K562 (cell line): ENCODE measurements at regions not wholly inside any gene's neighbourhood (a gene's known extent, or its start where the extent isn't known, plus 50 kb on each side); places are given as distances from the start of the nearest gene placed in this dataset.

Experiments
- ATAC-seq: fragments of 200-7000 bp; cut with Tn5 transposase; 3 replicates; pipeline ENCODE4 v1.9.1; 2020; ENCODE audit warnings: moderate library complexity
- BruUV-seq: library from RNA; stranded (reverse); fragments of 400-500 nt; replicated peaks from 2 replicates; lab custom pipeline; 2021; lab: Mats Ljungman, UMichigan
- CTCF ChIA-PET: fragments of 300-600 bp; formaldehyde crosslinking; extraction: SDS; loops from one replicate; lab custom pipeline; 2021; ENCODE audit warnings: low intra/inter-chr PET ratio; lab: Yijun Ruan, JAX
- POLR2A ChIA-PET: fragments of 300-600, 350-650 bp; sonication (Branson Sonifier 250); formaldehyde crosslinking; extraction: SDS; loops from one replicate; lab custom pipeline; 2021; ENCODE audit warnings: antibody characterized with exemption, inconsistent platforms; lab: Yijun Ruan, JAX
- DNase-seq, 4 experiments: peaks; one replicate each; pipeline versions ENCODE4 v3.0.0 to v3.0.0-alpha.2; 2011 to 2018; ENCODE audit warnings: low spot score in 3 of 4, mixed read lengths in 3 of 4; ENCODE audit errors: extremely low read depth in 1 of 4
- FAIRE-seq: peaks from 2 replicates; lab custom pipeline; 2011; peaks lifted over from hg19 to GRCh38; lab: Jason Lieb, UNC
- H2AFZ ChIP-seq: 2 replicates; pipeline ENCODE4 v1.6.0; 2011; ENCODE audit warnings: low read depth, low read length, control low read depth, inconsistent platforms
- H3K27ac ChIP-seq: fragments of 200-600 bp; 3 replicates; pipeline ENCODE4 v1.8.0; 2011; ENCODE audit warnings: low read depth, mild to moderate bottlenecking, control low read depth, inconsistent platforms, low read length, moderate library complexity, mixed read lengths; ENCODE audit errors: extremely low read depth
- H3K27me3 ChIP-seq, 2 experiments: fragments of 300-600 bp in 1 of 2; 2 replicates in 1 of 2; 3 replicates in 1 of 2; pipeline versions ENCODE4 v1.6.0 to v1.8.0; 2011; ENCODE audit warnings: inconsistent platforms in 2 of 2, low read length in 2 of 2, mild to moderate bottlenecking in 1 of 2, mixed read lengths in 1 of 2, moderate library complexity in 1 of 2; ENCODE audit not compliant: control insufficient read depth in 2 of 2, insufficient read depth in 2 of 2
- H3K36me3 ChIP-seq: fragments of 300-600 bp; 3 replicates; pipeline ENCODE4 v1.8.0; 2011; ENCODE audit warnings: mild to moderate bottlenecking, low read length, inconsistent platforms; ENCODE audit not compliant: control insufficient read depth, insufficient read depth
- H3K4me1 ChIP-seq, 2 experiments: fragments of 200-600 bp in 1 of 2; replicated peaks in 1 of 2; 2 replicates in 1 of 2; 3 replicates in 1 of 2; pipeline versions ENCODE4 v1.5.1 to v1.8.0; 2011; ENCODE audit warnings: inconsistent platforms in 2 of 2, low read length in 2 of 2, mild to moderate bottlenecking in 1 of 2, mixed read lengths in 1 of 2, moderate library complexity in 1 of 2; ENCODE audit not compliant: control insufficient read depth in 2 of 2, insufficient read depth in 2 of 2
- H3K4me2 ChIP-seq: 2 replicates; pipeline ENCODE4 v1.6.1; 2011; ENCODE audit warnings: low read length, control low read depth, inconsistent platforms, mixed read lengths; ENCODE audit not compliant: insufficient read depth
- H3K4me3 ChIP-seq: fragments of 200-600 bp; sonication (generic), shearing (Covaris generic); 2 replicates; pipeline ENCODE4 v1.5.1; 2016; ENCODE audit warnings: control low read depth, inconsistent platforms
- H3K79me2 ChIP-seq: fragments of 200-600 bp; 3 replicates; pipeline ENCODE4 v1.8.0; 2011; ENCODE audit warnings: low read length, inconsistent platforms; ENCODE audit not compliant: control insufficient read depth, insufficient read depth
- H3K9ac ChIP-seq, 2 experiments: 2 replicates each; pipeline versions ENCODE4 v1.6.0 to v1.6.1; 2011; ENCODE audit warnings: low read depth in 2 of 2, low read length in 2 of 2, control low read depth in 1 of 2, inconsistent platforms in 1 of 2, mild to moderate bottlenecking in 1 of 2, mixed read lengths in 1 of 2; ENCODE audit not compliant: insufficient read depth in 1 of 2
- H3K9me1 ChIP-seq: one replicate; pipeline ENCODE4 v1.6.0; 2011; ENCODE audit warnings: inconsistent platforms, mild to moderate bottlenecking, low read length, moderate library complexity; ENCODE audit not compliant: control insufficient read depth, insufficient read depth
- H3K9me3 ChIP-seq: replicated peaks from 2 replicates; pipeline ENCODE4 v1.5.1; 2011; ENCODE audit warnings: low read depth, low read length, inconsistent platforms; ENCODE audit not compliant: control insufficient read depth, insufficient read depth
- H4K20me1 ChIP-seq: replicated peaks from 2 replicates; pipeline ENCODE4 v1.6.1; 2011; ENCODE audit warnings: low read length, inconsistent platforms, mixed read lengths; ENCODE audit not compliant: control insufficient read depth, insufficient read depth
- ASH1L ChIP-seq: fragments of 450-650 bp; IDR thresholded peaks from 2 replicates; pipeline ENCODE4 v1.6.1; 2018; ENCODE audit warnings: borderline replicate concordance, mild to moderate bottlenecking, low read depth; ENCODE audit not compliant: partially characterized antibody
- BRD4 ChIP-seq: fragments of 200-600 bp; sonication (generic); IDR thresholded peaks from 2 replicates; pipeline ENCODE4 v1.6.1; 2017; ENCODE audit warnings: inconsistent platforms
- CBFA2T2 ChIP-seq: fragments of 450-650 bp; conservative IDR thresholded peaks from 2 replicates; pipeline ENCODE4 v1.6.1; 2017; ENCODE audit warnings: mild to moderate bottlenecking
- CBX2 ChIP-seq: fragments of 200-600 bp; sonication (generic); IDR thresholded peaks from one replicate; pipeline ENCODE4 v1.6.1; 2012; ENCODE audit warnings: mild to moderate bottlenecking, low read length, inconsistent platforms; ENCODE audit not compliant: insufficient read depth, poor library complexity, severe bottlenecking
- CHD2 ChIP-seq: IDR thresholded peaks from 2 replicates; pipeline ENCODE4 v1.6.1; 2011; ENCODE audit warnings: low read depth, low read length
- CREBBP ChIP-seq: IDR thresholded peaks from one replicate; pipeline ENCODE4 v1.6.1; 2012; ENCODE audit warnings: low read depth, mild to moderate bottlenecking, control low read depth, inconsistent platforms, low read length
- FOSL1 ChIP-seq: fragments of 200-800 bp; sonication (Bioruptor generic); conservative IDR thresholded peaks from 2 replicates; pipeline ENCODE4 v1.6.1; 2016; ENCODE audit warnings: missing genetic modification characterization, missing compliant biosample characterization
- GTF2A2 ChIP-seq: IDR thresholded peaks from 2 replicates; pipeline ENCODE4 v1.6.1; 2016; ENCODE audit warnings: mild to moderate bottlenecking, missing genetic modification characterization, missing compliant biosample characterization
- HNRNPL ChIP-seq: fragments of 200-400 bp; formaldehyde crosslinking; IDR thresholded peaks from 2 replicates; pipeline ENCODE4 v1.6.1; 2017; ENCODE audit warnings: low read depth, mild to moderate bottlenecking, low read length
- ILF3 ChIP-seq: fragments of 450-650 bp; IDR thresholded peaks from 2 replicates; pipeline ENCODE4 v1.6.1; 2018; ENCODE audit warnings: antibody characterized with exemption, mild to moderate bottlenecking, moderate library complexity, borderline replicate concordance
- PURB ChIP-seq: sonication (generic); formaldehyde crosslinking; IDR thresholded peaks from 2 replicates; pipeline ENCODE4 v1.9.0; 2021; ENCODE audit warnings: low read depth, mild to moderate bottlenecking, missing genetic modification reagents
- PYGO2 ChIP-seq: fragments of 450-650 bp; IDR thresholded peaks from 2 replicates; pipeline ENCODE4 v1.6.1; 2016; ENCODE audit warnings: mild to moderate bottlenecking, missing genetic modification characterization, moderate library complexity, missing compliant biosample characterization
- SIX5 ChIP-seq, 2 experiments: IDR thresholded peaks; 2 replicates each; pipeline ENCODE4 v1.6.1; 2011; ENCODE audit warnings: low read length in 2 of 2, borderline replicate concordance in 1 of 2, low read depth in 1 of 2, mild to moderate bottlenecking in 1 of 2, moderate library complexity in 1 of 2; ENCODE audit not compliant: insufficient read depth in 1 of 2
- SPI1 ChIP-seq: IDR thresholded peaks from 2 replicates; pipeline ENCODE4 v1.6.1; 2011; ENCODE audit warnings: low read depth, low read length, control low read depth, borderline replicate concordance
- ZNF436 ChIP-seq: fragments of 250-450, 450-650 bp; sonication (Bioruptor Pico); formaldehyde crosslinking; IDR thresholded peaks from 2 replicates; pipeline ENCODE4 v1.7.0; 2020; ENCODE audit warnings: mild to moderate bottlenecking
- WGBS: fragments of 100-300 bp; shearing (Covaris generic); methylation state at CpG from one replicate; pipeline ENCODE4 v1.1.6; 2016; ENCODE audit warnings: low coverage, mixed read lengths; ENCODE audit not compliant: insufficient coverage; ENCODE audit errors: missing lambda C conversion rate; 5-methylcytosine and 5-hydroxymethylcytosine counted together
- in situ Hi-C: fragments of 300-500 bp; cut with MboI; formaldehyde crosslinking; loops from 4 replicates; pipeline ENCODE4 v1.15.0; 2018; ENCODE audit warnings: inconsistent platforms, mixed read lengths
- intact Hi-C: fragments of 100-400 bp; cut with micrococcal nuclease; formaldehyde crosslinking; loops from 2 replicates; pipeline ENCODE4 v1.14.2; 2022
- TF ChIP-seq, protein P1 (sequence below), 2 experiments: fragments of 150-350 bp in 1 of 2; IDR thresholded peaks; 2 replicates each; pipeline ENCODE4 v1.6.1; 2012 to 2016; ENCODE audit warnings: low read depth in 2 of 2, low read length in 2 of 2, mild to moderate bottlenecking in 1 of 2, moderate library complexity in 1 of 2
- TF ChIP-seq, protein P2 (sequence below): fragments of 250-450 bp; sonication (Bioruptor Pico); IDR thresholded peaks from 2 replicates; pipeline ENCODE4 v1.5.0; 2022; ENCODE audit warnings: mild to moderate bottlenecking

DNA sequence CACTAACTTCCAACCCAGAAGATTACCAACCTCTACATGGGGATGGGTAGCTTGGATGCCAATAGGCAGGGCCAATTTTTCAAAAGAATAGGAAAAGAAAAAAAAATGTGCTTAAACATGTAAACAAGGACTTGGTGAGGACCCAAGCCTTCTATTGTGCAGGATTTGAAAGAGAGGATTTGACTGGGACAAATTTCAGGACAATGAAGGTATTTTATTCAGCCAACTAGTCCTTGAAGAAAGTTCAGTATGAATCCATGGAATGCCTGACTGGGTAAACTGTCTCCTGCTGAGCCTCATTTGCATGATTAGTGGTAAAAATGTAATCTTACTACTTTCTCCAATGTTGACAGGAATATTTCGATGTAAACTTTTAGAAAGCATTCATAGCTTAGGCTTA lies 192.5 kb upstream of the RORB start:
- no peaks in the 10 kb centered on the region for H3K27me3 ChIP-seq
- TF ChIP-seq CBX2 (no peak), FOSL1 (no peak), ZNF436 (CRISPR knock-in tag) (no peak), SIX5 (IDR thresholded peaks at IDR 0.05; ENCODE audit: borderline replicate concordance in 1 of 2, insufficient read depth in 1 of 2, low read depth in 1 of 2, low read length in 2 of 2) (no peak), SPI1 (no peak), CBFA2T2 (no peak), HNRNPL (no peak), ILF3 (no peak), CHD2 (no peak), BRD4 (no peak), PYGO2 (no peak), GTF2A2 (tag) (no peak), ASH1L (no peak), PURB (CRISPR knock-in tag) (no peak), CREBBP (no peak)
- TF ChIP-seq, protein P1, sequence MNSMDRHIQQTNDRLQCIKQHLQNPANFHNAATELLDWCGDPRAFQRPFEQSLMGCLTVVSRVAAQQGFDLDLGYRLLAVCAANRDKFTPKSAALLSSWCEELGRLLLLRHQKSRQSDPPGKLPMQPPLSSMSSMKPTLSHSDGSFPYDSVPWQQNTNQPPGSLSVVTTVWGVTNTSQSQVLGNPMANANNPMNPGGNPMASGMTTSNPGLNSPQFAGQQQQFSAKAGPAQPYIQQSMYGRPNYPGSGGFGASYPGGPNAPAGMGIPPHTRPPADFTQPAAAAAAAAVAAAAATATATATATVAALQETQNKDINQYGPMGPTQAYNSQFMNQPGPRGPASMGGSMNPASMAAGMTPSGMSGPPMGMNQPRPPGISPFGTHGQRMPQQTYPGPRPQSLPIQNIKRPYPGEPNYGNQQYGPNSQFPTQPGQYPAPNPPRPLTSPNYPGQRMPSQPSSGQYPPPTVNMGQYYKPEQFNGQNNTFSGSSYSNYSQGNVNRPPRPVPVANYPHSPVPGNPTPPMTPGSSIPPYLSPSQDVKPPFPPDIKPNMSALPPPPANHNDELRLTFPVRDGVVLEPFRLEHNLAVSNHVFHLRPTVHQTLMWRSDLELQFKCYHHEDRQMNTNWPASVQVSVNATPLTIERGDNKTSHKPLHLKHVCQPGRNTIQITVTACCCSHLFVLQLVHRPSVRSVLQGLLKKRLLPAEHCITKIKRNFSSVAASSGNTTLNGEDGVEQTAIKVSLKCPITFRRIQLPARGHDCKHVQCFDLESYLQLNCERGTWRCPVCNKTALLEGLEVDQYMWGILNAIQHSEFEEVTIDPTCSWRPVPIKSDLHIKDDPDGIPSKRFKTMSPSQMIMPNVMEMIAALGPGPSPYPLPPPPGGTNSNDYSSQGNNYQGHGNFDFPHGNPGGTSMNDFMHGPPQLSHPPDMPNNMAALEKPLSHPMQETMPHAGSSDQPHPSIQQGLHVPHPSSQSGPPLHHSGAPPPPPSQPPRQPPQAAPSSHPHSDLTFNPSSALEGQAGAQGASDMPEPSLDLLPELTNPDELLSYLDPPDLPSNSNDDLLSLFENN (IDR thresholded peaks at IDR 0.05; ENCODE audit: low read depth in 2 of 2, low read length in 2 of 2) = no peak
- TF ChIP-seq, protein P2, sequence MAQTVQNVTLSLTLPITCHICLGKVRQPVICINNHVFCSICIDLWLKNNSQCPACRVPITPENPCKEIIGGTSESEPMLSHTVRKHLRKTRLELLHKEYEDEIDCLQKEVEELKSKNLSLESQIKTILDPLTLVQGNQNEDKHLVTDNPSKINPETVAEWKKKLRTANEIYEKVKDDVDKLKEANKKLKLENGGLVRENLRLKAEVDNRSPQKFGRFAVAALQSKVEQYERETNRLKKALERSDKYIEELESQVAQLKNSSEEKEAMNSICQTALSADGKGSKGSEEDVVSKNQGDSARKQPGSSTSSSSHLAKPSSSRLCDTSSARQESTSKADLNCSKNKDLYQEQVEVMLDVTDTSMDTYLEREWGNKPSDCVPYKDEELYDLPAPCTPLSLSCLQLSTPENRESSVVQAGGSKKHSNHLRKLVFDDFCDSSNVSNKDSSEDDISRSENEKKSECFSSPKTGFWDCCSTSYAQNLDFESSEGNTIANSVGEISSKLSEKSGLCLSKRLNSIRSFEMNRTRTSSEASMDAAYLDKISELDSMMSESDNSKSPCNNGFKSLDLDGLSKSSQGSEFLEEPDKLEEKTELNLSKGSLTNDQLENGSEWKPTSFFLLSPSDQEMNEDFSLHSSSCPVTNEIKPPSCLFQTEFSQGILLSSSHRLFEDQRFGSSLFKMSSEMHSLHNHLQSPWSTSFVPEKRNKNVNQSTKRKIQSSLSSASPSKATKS (CRISPR knock-in tag) = no peak
- H3K27ac ChIP-seq = no peak overlapping the region
- in situ Hi-C loops (no loop called here), intact Hi-C loops (no loop called here)
- DNase-seq = no peak
- WGBS = 0% methylated on average over 1 of the region's 1 CpG
- H2AFZ ChIP-seq = no peak overlapping the region
- no peaks in the 10 kb centered on the region for H3K9me3 ChIP-seq
- no peak overlapping the region for H3K4me2 ChIP-seq
- H3K79me2 ChIP-seq = no peaks in the 10 kb centered on the region
- ChIA-PET CTCF (no interaction called here), POLR2A (no interaction called here)
- no peak for FAIRE-seq
- H3K4me1 ChIP-seq = no peaks in the 10 kb centered on the region
- no peak overlapping the region for H3K9ac ChIP-seq
- no TSS peak for BruUV-seq
- H3K4me3 ChIP-seq = no peak overlapping the region
- no peaks in the 10 kb centered on the region for H3K36me3 ChIP-seq
- H3K9me1 ChIP-seq = no peaks in the 10 kb centered on the region
- H4K20me1 ChIP-seq = no peaks in the 10 kb centered on the region
- no peak for ATAC-seq
